ENCODE measurements at regions not wholly inside any gene's neighbourhood (a gene's known extent, or its start where the extent isn't known, plus 50 kb on each side); places are given as distances from the start of the nearest gene placed in this dataset.

DNA sequence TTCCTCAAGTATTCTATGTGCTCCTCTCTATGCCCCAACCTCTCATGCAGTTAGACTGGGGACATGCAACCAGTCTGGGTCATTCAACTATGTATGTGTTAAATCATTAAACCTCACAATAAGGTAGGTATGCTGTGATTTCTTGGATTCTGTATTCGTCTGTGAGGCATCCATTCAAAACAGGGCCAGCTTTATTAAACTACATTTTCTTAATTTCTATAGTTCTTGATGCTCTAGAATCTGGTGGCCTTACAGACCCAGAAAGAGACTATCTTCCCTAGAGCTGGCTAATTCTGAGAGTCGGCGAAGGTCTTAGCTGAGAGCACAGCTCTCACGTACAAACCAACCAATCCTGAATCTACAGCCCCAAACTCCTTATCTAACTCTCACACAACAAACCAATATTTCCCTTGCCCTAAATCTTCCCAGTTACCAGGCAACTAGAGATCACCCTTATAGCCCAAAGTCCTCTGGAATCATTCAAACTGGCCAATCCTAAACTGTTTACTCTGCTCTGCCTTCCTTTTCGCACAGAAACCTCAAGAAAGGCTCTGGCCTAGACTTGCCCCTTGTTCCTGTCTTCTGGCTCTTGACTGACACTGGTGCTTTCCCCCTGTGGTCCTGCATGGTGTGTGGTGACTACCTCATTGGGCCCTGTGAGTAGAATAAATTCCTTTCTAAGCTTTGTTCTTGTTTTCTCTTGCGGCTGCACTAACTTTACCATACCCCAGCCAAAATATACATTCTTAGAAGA is 203.5 kb upstream of the TET2 start:
- TF ChIP-seq SUZ12 (IDR thresholded peaks at IDR 0.05) = no peak
- TF ChIP-seq FOXA1 (IDR thresholded peaks at IDR 0.05) = no peak
- no peak for TF ChIP-seq ZNF384 (IDR thresholded peaks at IDR 0.05)
- TF ChIP-seq BHLHE40 (IDR thresholded peaks at IDR 0.05; ENCODE audit: borderline replicate concordance) = no peak
- TF ChIP-seq CTBP1 (IDR thresholded peaks at IDR 0.05; ENCODE audit: borderline replicate concordance) = no peak
- TF ChIP-seq TARDBP (IDR thresholded peaks at IDR 0.05) = no peak
- TF ChIP-seq FOXM1 (IDR thresholded peaks at IDR 0.05; ENCODE audit: borderline replicate concordance) = no peak
- no peak for TF ChIP-seq ELF4 (IDR thresholded peaks at IDR 0.05)
- TF ChIP-seq NFRKB (IDR thresholded peaks at IDR 0.05) = no peak
- TF ChIP-seq ARNT (IDR thresholded peaks at IDR 0.05) = no peak
- no peak for TF ChIP-seq SP1 (IDR thresholded peaks at IDR 0.05)

Measured in HEK293T (cell line).